Effector memory CD4-positive, alpha-beta T cell (primary cell): ENCODE measurements at regions not wholly inside any gene's neighbourhood (a gene's known extent, or its start where the extent isn't known, plus 50 kb on each side); places are given as distances from the start of the nearest gene placed in this dataset.

Experiments
- DNase-seq, 3 donors: peaks; one replicate each; pipeline ENCODE4 v3.0.0-alpha.2; 2020
- H3K27ac ChIP-seq: 2 replicates; pipeline ENCODE4 v1.7.0; 2013; ENCODE audit warnings: mild to moderate bottlenecking, low read length, moderate library complexity; ENCODE audit not compliant: insufficient read depth, poor library complexity, severe bottlenecking
- H3K27me3 ChIP-seq: replicated peaks from 2 replicates; pipeline ENCODE4 v1.7.0; 2013; ENCODE audit warnings: mild to moderate bottlenecking, low read length; ENCODE audit not compliant: insufficient read depth, control insufficient read depth, poor library complexity, severe bottlenecking
- H3K36me3 ChIP-seq: 2 replicates; pipeline ENCODE4 v1.7.0; 2013; ENCODE audit warnings: mild to moderate bottlenecking, low read length, moderate library complexity; ENCODE audit not compliant: control insufficient read depth, insufficient read depth
- H3K4me1 ChIP-seq: 2 replicates; pipeline ENCODE4 v1.7.0; 2013; ENCODE audit warnings: low read length, mild to moderate bottlenecking; ENCODE audit not compliant: control insufficient read depth, insufficient read depth, poor library complexity, severe bottlenecking
- H3K4me3 ChIP-seq: 2 replicates; pipeline ENCODE4 v1.7.0; 2013; ENCODE audit warnings: low read length, low read depth, mild to moderate bottlenecking; ENCODE audit not compliant: insufficient read depth, poor library complexity, severe bottlenecking
- H3K9me3 ChIP-seq: 2 replicates; pipeline ENCODE4 v1.7.0; 2013; ENCODE audit warnings: mild to moderate bottlenecking, low read length, moderate library complexity; ENCODE audit not compliant: control insufficient read depth

DNA sequence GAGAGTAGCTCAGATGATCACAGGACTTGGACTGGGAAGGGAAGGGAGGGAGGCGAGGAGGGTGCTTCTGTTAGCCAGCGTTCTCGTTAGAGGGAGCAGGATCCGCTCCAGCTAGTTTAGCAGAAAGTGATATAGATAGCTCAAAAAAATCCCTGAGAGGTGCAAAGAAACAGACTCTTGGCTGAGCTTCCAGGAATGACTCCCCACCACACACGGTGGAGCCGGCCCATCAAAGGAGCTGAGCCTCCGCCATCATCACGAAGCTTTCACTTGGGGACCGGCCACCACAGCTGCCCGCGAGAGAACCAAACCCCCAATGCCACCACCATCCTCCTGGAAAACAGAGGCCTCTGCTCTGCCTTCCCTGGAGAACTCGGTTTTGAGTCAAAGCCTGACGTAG lies 124.6 kb upstream of the BCL2L14 start:
- no peak for DNase-seq
- H3K9me3 ChIP-seq, result no peaks in the 10 kb centered on the region
- no peak overlapping the region for H3K27ac ChIP-seq
- no peaks in the 10 kb centered on the region for H3K4me1 ChIP-seq
- no peaks in the 10 kb centered on the region for H3K27me3 ChIP-seq
- H3K36me3 ChIP-seq, result no peaks in the 10 kb centered on the region
- no peak overlapping the region for H3K4me3 ChIP-seq

DNA sequence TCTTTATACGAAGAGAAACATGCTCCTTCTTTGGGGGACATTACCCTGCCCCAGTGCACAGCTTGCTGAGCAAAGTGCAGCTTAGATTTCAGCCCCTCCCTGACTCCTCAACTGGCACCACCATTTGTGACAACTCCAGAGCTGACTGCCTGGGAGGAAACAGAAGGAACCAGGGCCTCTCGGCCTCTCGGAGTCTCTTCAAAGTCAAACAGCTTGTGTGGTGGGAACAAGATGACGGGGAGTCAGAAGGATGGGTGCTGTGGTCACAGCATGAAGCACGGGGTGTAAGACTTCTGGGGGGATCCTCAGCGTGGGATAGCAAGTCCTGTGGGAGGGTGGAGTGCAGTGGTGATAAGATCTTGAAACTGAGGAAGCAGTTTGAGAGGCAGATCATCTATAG lies 123.5 kb upstream of the BCL2L14 start:
- H3K4me1 ChIP-seq, result no peaks in the 10 kb centered on the region
- no peaks in the 10 kb centered on the region for H3K9me3 ChIP-seq
- DNase-seq, result no peak
- no peaks in the 10 kb centered on the region for H3K36me3 ChIP-seq
- H3K27ac ChIP-seq, result no peak overlapping the region
- no peak overlapping the region for H3K4me3 ChIP-seq
- H3K27me3 ChIP-seq, result no peaks in the 10 kb centered on the region

DNA sequence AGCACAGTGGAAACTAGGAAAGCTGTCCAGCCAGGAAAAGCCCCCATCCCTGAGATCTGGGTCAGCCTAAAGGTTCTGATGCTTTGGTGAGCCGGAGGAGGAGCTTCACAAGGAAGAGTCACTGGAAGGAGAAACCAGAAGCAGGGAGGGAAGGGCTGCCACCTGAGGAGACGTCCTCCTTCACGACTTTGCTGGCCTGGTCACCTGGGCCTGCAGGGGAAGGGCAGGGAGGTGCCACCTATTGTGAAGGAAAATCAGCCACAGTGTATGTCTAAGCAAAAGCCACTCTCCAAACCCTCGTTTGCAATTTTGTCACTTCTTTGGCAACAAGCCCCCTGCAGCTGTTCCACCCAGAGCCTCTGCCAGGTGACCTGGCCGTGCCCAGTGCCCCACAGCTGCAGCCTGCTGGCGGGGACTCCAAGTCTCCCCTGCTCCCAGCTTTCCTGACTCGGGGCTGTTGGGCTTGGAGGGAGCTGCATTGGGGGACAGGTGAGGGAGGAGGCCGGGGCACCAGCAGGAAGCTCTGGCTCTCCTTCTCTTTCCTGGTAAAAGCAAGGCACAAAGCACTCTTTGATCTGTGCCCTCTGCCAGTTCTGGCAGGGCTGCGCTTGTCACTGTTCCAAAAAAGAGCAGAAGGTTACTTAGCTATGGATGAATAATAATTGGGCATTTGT lies 120.9 kb upstream of the BCL2L14 start:
- no peaks in the 10 kb centered on the region for H3K27me3 ChIP-seq

DNA sequence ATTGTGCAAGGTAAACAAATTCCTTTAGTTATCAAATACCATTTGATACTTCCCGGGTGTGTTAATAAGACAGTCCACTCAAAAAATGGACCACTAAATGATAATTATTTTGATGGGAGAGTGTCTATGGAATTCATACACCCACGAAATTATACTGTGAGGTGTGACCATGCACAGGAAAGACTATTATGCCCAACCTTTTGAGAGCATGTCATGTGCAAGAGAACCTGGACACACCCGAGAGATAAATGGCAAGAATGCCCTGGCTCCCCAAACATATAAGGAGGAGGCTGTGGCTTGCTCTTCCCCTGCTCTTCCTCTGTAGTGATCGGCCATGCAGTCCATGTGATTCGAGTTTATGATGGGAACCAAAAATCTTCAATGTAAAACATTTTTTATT lies 119.5 kb upstream of the BCL2L14 start:
- H3K27me3 ChIP-seq, result no peaks in the 10 kb centered on the region
- H3K4me1 ChIP-seq, result peaks cover 3% of the 10 kb centered on the region
- DNase-seq, result no peak
- H3K9me3 ChIP-seq, result no peaks in the 10 kb centered on the region
- no peaks in the 10 kb centered on the region for H3K36me3 ChIP-seq
- no peak overlapping the region for H3K4me3 ChIP-seq
- H3K27ac ChIP-seq, result no peak overlapping the region

More for the DNA sequence above, 120.9 kb upstream of the BCL2L14 start:
- Histone ChIP-seq H3K36me3 (no peaks in the 10 kb centered on the region), H3K4me1 (peaks cover 3% of the 10 kb centered on the region), H3K9me3 (no peaks in the 10 kb centered on the region), H3K4me3 (no peak overlapping the region), H3K27ac (no peak overlapping the region)
- no peak for DNase-seq

DNA sequence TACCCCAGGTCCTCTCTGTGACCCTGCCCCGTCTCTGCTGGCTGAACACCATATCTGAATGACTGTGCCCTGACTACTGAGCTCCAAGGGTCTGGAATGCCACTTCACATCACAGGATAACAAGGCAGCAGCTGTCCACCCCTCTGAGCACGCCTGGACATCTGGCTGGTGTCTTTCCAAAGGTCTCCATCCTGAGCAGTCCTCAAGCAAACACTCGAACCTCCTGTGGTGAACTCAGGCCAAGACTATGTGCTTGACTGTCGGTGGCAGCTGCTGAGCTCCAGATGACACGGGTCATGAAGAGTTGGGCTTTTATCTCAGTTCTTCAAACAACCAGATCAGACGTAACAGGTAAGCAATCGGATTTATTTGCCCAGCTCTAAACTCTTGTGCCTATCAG lies 117.2 kb upstream of the BCL2L14 start:
- Histone ChIP-seq H3K36me3 (no peaks in the 10 kb centered on the region), H3K9me3 (no peaks in the 10 kb centered on the region), H3K4me3 (no peak overlapping the region), H3K27ac (no peak overlapping the region), H3K27me3 (no peaks in the 10 kb centered on the region), H3K4me1 (peaks cover 3% of the 10 kb centered on the region)
- DNase-seq, result no peak

DNA sequence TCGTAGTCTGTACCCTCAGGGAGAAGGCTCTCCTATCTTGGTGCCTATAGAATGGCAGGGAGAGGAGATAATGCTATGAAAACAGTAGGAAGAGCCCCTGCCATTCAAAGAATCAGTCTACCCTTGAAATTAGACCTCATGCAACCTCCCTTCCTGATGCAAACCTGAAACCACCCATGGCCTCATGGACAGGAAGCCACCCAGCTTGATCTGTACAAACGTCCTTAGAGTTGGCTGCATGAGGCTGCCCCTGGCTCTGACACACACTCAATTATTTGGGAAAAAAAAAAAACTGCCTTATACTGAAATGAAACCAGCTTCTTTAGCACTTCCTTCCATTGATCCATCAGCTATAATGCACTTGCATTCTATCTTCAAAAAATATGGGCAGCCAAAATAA lies 116.6 kb upstream of the BCL2L14 start:
- no peaks in the 10 kb centered on the region for H3K36me3 ChIP-seq
- no peaks in the 10 kb centered on the region for H3K9me3 ChIP-seq
- no peak overlapping the region for H3K4me3 ChIP-seq
- no peaks in the 10 kb centered on the region for H3K27me3 ChIP-seq
- H3K27ac ChIP-seq, result no peak overlapping the region
- no peak for DNase-seq
- H3K4me1 ChIP-seq, result peaks cover 3% of the 10 kb centered on the region

DNA sequence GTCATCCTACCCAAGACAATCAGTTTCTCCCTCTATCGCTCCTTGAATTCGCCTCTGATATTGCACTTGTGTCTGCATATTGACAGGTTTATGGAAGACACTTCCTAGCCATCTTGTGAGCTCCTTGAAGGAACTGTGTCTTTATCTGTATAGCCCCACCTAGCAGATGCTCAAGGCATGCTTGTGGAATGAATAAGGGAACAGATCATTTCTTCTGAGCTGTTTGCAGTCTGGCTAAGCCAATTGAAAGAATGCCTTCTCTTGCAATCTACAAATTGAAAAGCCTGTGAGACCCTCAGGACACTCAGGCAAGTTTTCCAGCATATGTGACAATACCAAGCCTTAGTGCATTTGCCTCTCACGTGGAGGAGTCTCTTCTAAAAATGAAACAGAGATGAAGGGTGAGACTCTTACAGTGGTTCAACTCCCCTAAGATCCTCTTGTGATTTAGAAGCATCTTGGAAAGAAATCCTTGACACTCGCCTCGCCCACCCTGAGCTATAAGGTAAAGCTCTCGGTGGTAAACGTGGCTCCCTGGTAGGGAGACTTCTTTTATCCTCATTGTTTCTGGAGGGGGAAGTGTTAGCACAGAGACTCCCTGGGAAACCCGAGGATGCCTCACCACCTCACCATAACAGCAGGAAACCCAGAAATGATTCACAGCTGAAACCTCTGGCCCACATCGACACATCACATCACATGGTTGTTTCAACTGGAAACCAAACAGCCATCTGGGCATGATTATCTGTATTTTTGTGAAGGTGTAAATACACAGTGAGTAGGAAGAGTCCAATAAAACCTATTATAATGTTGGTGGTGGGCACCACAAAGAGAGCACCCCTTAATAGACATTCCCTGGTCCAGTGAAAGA lies 112.3 kb upstream of the BCL2L14 start:
- peaks cover 3% of the 10 kb centered on the region for H3K4me1 ChIP-seq
- H3K4me3 ChIP-seq, result no peak overlapping the region
- no peaks in the 10 kb centered on the region for H3K27me3 ChIP-seq
- H3K9me3 ChIP-seq, result no peaks in the 10 kb centered on the region
- no peak overlapping the region for H3K27ac ChIP-seq
- no peak for DNase-seq
- no peaks in the 10 kb centered on the region for H3K36me3 ChIP-seq

DNA sequence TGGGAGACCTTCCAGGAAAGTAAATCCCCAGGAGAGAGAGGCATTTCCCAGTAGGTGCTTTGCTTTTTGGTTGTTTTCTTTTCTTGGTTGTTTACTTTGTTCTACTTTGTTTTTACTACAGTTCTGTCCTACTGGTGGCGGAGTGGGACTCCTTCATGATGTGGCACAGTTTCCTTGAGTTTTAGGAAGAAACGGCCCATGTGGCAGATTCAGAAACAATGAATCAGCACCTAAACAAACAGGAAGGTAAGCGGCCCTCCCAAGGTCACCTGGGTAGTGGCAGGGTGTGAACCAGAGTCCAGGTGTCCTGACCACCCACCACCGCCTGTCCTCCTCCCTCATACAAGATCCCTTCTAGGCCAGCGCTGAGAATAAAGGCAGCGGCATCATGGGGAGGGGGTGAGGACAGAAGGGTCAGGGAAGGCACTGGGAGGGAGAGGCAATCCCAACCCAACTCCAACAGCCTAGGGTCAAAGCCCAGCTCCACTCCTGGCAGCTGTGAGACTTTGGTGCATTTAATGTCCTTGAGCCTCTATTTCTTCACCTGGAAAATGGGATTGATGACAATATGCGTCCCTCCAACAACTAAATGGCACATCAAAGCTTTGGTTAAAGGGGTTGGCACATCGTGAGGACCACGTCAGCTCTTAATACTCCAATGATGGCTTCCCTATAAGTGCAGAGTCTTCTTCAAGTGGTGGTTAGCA lies 111.5 kb upstream of the BCL2L14 start:
- Histone ChIP-seq H3K27me3 (no peaks in the 10 kb centered on the region), H3K4me3 (no peak overlapping the region), H3K4me1 (peaks cover 1% of the 10 kb centered on the region), H3K27ac (no peak overlapping the region), H3K36me3 (no peaks in the 10 kb centered on the region), H3K9me3 (no peaks in the 10 kb centered on the region)
- no peak for DNase-seq

DNA sequence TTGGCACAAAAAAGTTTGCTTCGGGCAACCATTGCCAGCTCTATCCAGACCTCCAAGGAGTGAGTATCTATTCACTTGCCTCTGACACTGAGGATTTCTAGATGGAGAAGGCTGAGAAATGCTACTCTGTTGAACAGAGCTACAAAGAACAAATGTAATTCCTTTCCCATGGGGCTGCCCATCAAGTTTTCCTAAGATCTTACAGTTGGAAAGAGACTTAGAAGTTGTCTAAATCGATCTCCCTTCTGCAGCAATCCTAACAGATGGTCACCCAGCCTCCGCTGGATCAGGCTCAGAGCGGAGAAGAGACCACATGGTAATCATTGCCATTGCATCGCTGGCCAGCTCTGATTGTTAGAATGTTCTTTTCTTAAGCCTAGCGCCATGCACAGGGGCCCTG lies 110.1 kb upstream of the BCL2L14 start:
- DNase-seq, result no peak

DNA sequence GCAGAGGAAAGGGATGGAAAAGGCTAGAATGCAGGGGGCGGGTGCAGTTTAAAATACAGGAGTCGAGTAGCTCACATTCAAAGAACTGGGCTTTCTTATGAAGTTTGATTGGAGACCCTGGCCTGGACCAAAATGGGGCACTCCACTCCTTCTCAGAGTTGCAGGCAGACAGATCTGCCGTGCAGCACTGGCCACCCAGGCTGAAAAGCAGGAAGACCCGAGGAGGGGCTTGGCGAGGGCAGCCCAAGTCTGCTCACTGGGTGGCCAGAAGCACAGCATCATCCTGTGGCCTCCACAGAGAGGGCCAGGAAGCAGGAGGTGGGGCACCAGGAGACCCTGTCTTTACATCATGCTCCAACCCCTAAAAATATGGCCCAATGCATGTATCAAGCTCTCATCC lies 109.1 kb upstream of the BCL2L14 start:
- Histone ChIP-seq H3K27ac (no peak overlapping the region), H3K9me3 (no peaks in the 10 kb centered on the region), H3K4me3 (no peak overlapping the region), H3K4me1 (no peaks in the 10 kb centered on the region), H3K27me3 (no peaks in the 10 kb centered on the region), H3K36me3 (no peaks in the 10 kb centered on the region)
- DNase-seq, result no peak

More for the DNA sequence above, 110.1 kb upstream of the BCL2L14 start:
- Histone ChIP-seq H3K27ac (no peak overlapping the region), H3K27me3 (no peaks in the 10 kb centered on the region), H3K9me3 (no peaks in the 10 kb centered on the region), H3K4me3 (no peak overlapping the region), H3K4me1 (no peaks in the 10 kb centered on the region), H3K36me3 (no peaks in the 10 kb centered on the region)
